GM12878 (cell line): ENCODE measurements at regions not wholly inside any gene's neighbourhood (a gene's known extent, or its start where the extent isn't known, plus 50 kb on each side); places are given as distances from the start of the nearest gene placed in this dataset.

Experiments used
- ATAC-seq: fragments of 200-7000 bp; cut with Tn5 transposase; 3 replicates; pipeline ENCODE4 v1.9.1; 2020; ENCODE audit warnings: mild to moderate bottlenecking, moderate library complexity
- BruUV-seq: library from RNA; stranded (reverse); fragments of 400-500 nt; replicated peaks from 2 replicates; lab custom pipeline; 2021; lab: Mats Ljungman, UMichigan
- CTCF ChIA-PET: fragments of 300-600 bp; sonication (Branson Sonifier 250); formaldehyde crosslinking; extraction: SDS; loops from one replicate; lab custom pipeline; 2021; ENCODE audit warnings: inconsistent platforms; lab: Yijun Ruan, JAX
- POLR2A ChIA-PET: fragments of 350-600 bp; formaldehyde crosslinking; extraction: SDS; loops from one replicate; lab custom pipeline; 2021; ENCODE audit warnings: inconsistent platforms; lab: Charles Lee
- RAD21 ChIA-PET: fragments of 300-600 bp; sonication (Branson Sonifier 250); formaldehyde crosslinking; loops from one replicate; lab custom pipeline; 2023; ENCODE audit warnings: antibody characterized with exemption; ENCODE audit not compliant: unreplicated experiment; lab: Charles Lee
- SMC1A ChIA-PET: fragments of 300-600 bp; sonication (Branson Sonifier 250); formaldehyde crosslinking; loops from one replicate; lab custom pipeline; 2023; ENCODE audit not compliant: unreplicated experiment, uncharacterized antibody; lab: Charles Lee
- DNase-seq: peaks from one replicate; pipeline ENCODE4 v3.0.0-alpha.2; 2011; ENCODE audit warnings: low read depth, low spot score
- FAIRE-seq: peaks from 3 replicates; lab custom pipeline; 2011; peaks lifted over from hg19 to GRCh38; lab: Jason Lieb, UNC
- H2AFZ ChIP-seq: 2 replicates; pipeline ENCODE4 v1.6.0; 2011; ENCODE audit warnings: low read depth, low read length, control low read depth; ENCODE audit not compliant: control insufficient read depth
- H3K27ac ChIP-seq: 2 replicates; pipeline ENCODE4 v1.5.1; 2011; ENCODE audit warnings: control low read depth; ENCODE audit not compliant: control insufficient read depth, insufficient read depth
- H3K27me3 ChIP-seq, 2 experiments: replicated peaks in 1 of 2; 2 replicates each; pipeline versions ENCODE4 v1.6.0 to v1.6.1; 2011; ENCODE audit warnings: low read length in 1 of 2; ENCODE audit not compliant: control insufficient read depth in 2 of 2, insufficient read depth in 2 of 2
- H3K36me3 ChIP-seq, 2 experiments: 2 replicates each; pipeline ENCODE4 v1.5.1; 2011; ENCODE audit warnings: low read length in 1 of 2; ENCODE audit not compliant: control insufficient read depth in 2 of 2, insufficient read depth in 2 of 2
- H3K4me1 ChIP-seq: 2 replicates; pipeline ENCODE4 v1.6.1; 2011; ENCODE audit warnings: mild to moderate bottlenecking, low read length, moderate library complexity, mixed read lengths; ENCODE audit not compliant: control insufficient read depth, insufficient read depth
- H3K4me2 ChIP-seq: 2 replicates; pipeline ENCODE4 v1.6.0; 2011; ENCODE audit warnings: control low read depth; ENCODE audit not compliant: control insufficient read depth, insufficient read depth
- H3K4me3 ChIP-seq: fragments of 200-600 bp; sonication (generic); 2 replicates; pipeline ENCODE4 v1.5.1; 2016
- H3K79me2 ChIP-seq: 2 replicates; pipeline ENCODE4 v1.6.0; 2011; ENCODE audit warnings: low read length; ENCODE audit not compliant: control insufficient read depth, insufficient read depth
- H3K9ac ChIP-seq: 2 replicates; pipeline ENCODE4 v1.8.0; 2011; ENCODE audit warnings: low read length, control low read depth, mixed read lengths; ENCODE audit not compliant: control insufficient read depth, insufficient read depth
- H3K9me3 ChIP-seq: replicated peaks from 3 replicates; pipeline ENCODE4 v1.5.1; 2011; ENCODE audit warnings: mild to moderate bottlenecking, low read length; ENCODE audit not compliant: control insufficient read depth, insufficient read depth
- H4K20me1 ChIP-seq: 2 replicates; pipeline ENCODE4 v1.6.0; 2011; ENCODE audit not compliant: control insufficient read depth, insufficient read depth
- E2F4 ChIP-seq: IDR thresholded peaks from 2 replicates; pipeline ENCODE4 v1.6.1; 2012; ENCODE audit warnings: low read depth, low read length, improper control_type of control experiment
- EED ChIP-seq: sonication (generic); IDR thresholded peaks from 2 replicates; pipeline ENCODE4 v1.6.1; 2016; ENCODE audit warnings: antibody characterized with exemption, low read depth
- ETV6 ChIP-seq, 2 experiments: fragments of 450-650 bp in 1 of 2; IDR thresholded peaks in 1 of 2; conservative IDR thresholded peaks in 1 of 2; 2 replicates each; pipeline ENCODE4 v1.6.1; 2014; ENCODE audit warnings: antibody characterized with exemption in 1 of 2, borderline replicate concordance in 1 of 2, low read depth in 1 of 2, mild to moderate bottlenecking in 1 of 2, moderate library complexity in 1 of 2
- IKZF2 ChIP-seq, 2 experiments: fragments of 450-650 bp; IDR thresholded peaks; 2 replicates each; pipeline ENCODE4 v1.6.1; 2017; ENCODE audit warnings: mild to moderate bottlenecking in 2 of 2, moderate library complexity in 2 of 2
- MYC ChIP-seq: IDR thresholded peaks from 2 replicates; pipeline ENCODE4 v1.6.1; 2011; ENCODE audit warnings: mild to moderate bottlenecking, low read length, moderate library complexity, inconsistent platforms; ENCODE audit not compliant: insufficient read depth, insufficient replicate concordance, insufficient read length, severe bottlenecking
- NFXL1 ChIP-seq: fragments of 450-650 bp; IDR thresholded peaks from 2 replicates; pipeline ENCODE4 v1.6.1; 2017; ENCODE audit warnings: antibody characterized with exemption, mild to moderate bottlenecking, borderline replicate concordance
- RELB ChIP-seq: fragments of 450-650 bp; IDR thresholded peaks from 2 replicates; pipeline ENCODE4 v1.6.1; 2017; ENCODE audit warnings: low read depth, mild to moderate bottlenecking, moderate library complexity
- SMARCA5 ChIP-seq: fragments of 450-650 bp; IDR thresholded peaks from 2 replicates; pipeline ENCODE4 v1.6.1; 2017; ENCODE audit warnings: mild to moderate bottlenecking
- SRF ChIP-seq, 2 experiments: IDR thresholded peaks; 2 replicates each; pipeline ENCODE4 v1.6.1; 2011; ENCODE audit warnings: low read depth in 2 of 2, low read length in 2 of 2, mild to moderate bottlenecking in 1 of 2, moderate library complexity in 1 of 2
- SUPT20H ChIP-seq: IDR thresholded peaks from 2 replicates; pipeline ENCODE4 v1.6.1; 2011; ENCODE audit warnings: low read depth, mild to moderate bottlenecking, low read length, moderate library complexity, borderline replicate concordance; ENCODE audit not compliant: control insufficient read depth
- TARDBP ChIP-seq: IDR thresholded peaks from 2 replicates; pipeline ENCODE4 v1.6.1; 2016; ENCODE audit warnings: borderline replicate concordance
- TCF12 ChIP-seq: IDR thresholded peaks from 2 replicates; pipeline ENCODE4 v1.6.1; 2011; ENCODE audit warnings: low read depth, mild to moderate bottlenecking, low read length
- TCF3 ChIP-seq: IDR thresholded peaks from 2 replicates; pipeline ENCODE4 v1.6.1; 2012; ENCODE audit warnings: low read depth, mild to moderate bottlenecking, low read length, borderline replicate concordance; ENCODE audit not compliant: insufficient read depth
- ZBTB33 ChIP-seq: fragments of 450-650 bp; IDR thresholded peaks from 2 replicates; pipeline ENCODE4 v1.6.1; 2017; ENCODE audit warnings: mild to moderate bottlenecking
- ZBTB40 ChIP-seq: fragments of 450-650 bp; IDR thresholded peaks from 2 replicates; pipeline ENCODE4 v1.6.1; 2016; ENCODE audit warnings: mild to moderate bottlenecking, moderate library complexity, borderline replicate concordance
- WGBS: methylation state at CpG from one replicate; pipeline ENCODE4 v1.1.6; 2016; ENCODE audit warnings: low lambda C conversion rate; ENCODE audit not compliant: insufficient replicate concordance, insufficient coverage; ENCODE audit errors: missing lambda C conversion rate; 5-methylcytosine and 5-hydroxymethylcytosine counted together
- in situ Hi-C: fragments of 300-500 bp; cut with MboI; formaldehyde crosslinking; loops from 9 replicates; pipeline ENCODE4 v1.14.3; 2018; ENCODE audit warnings: mixed read lengths
- intact Hi-C: fragments of 100-400 bp; cut with micrococcal nuclease; formaldehyde crosslinking; loops from one replicate; pipeline ENCODE4 v1.14.2; 2022; ENCODE audit not compliant: unreplicated experiment

- intact Hi-C loops (no loop called here), in situ Hi-C loops (no loop called here)
- Histone ChIP-seq H2AFZ (no peak overlapping the region), H3K4me3 (no peak overlapping the region), H4K20me1 (no peaks in the 10 kb centered on the region), H3K4me1 (no peaks in the 10 kb centered on the region), H3K36me3 (no peaks in the 10 kb centered on the region), H3K27ac (no peak overlapping the region), H3K27me3 (no peaks in the 10 kb centered on the region), H3K9me3 (no peaks in the 10 kb centered on the region), H3K79me2 (no peaks in the 10 kb centered on the region), H3K9ac (no peak overlapping the region), H3K4me2 (no peak overlapping the region)
- ChIA-PET CTCF (no interaction called here), RAD21 (no interaction called here), POLR2A (no interaction called here), SMC1A (no interaction called here)
- FAIRE-seq (no peak), DNase-seq (no peak), ATAC-seq (no peak)
- 0% methylated on average over 1 of the region's 1 CpG for WGBS
- no TSS peak for BruUV-seq
- TF ChIP-seq RELB (no peak), NFXL1 (no peak), MYC (no peak), TARDBP (no peak), ETV6 (conservative IDR thresholded peaks at IDR 0.05 in 1 of 2, IDR thresholded peaks at IDR 0.05 in 1 of 2; ENCODE audit: borderline replicate concordance in 1 of 2, low read depth in 1 of 2) (no peak), EED (no peak), TCF12 (no peak), TCF3 (no peak), E2F4 (no peak), ZBTB33 (no peak), SUPT20H (no peak), SMARCA5 (no peak), SRF (IDR thresholded peaks at IDR 0.05; ENCODE audit: low read depth in 2 of 2, low read length in 2 of 2) (no peak), ZBTB40 (no peak), IKZF2 (IDR thresholded peaks at IDR 0.05) (no peak)
- TF ChIP-seq, all 136 proteins: peak for 0
Measured at GRCh38 chr1:69223156-69223555, 344.6 kb upstream of the LRRC7 start.
